ENCODE measurements at regions not wholly inside any gene's neighbourhood (a gene's known extent, or its start where the extent isn't known, plus 50 kb on each side); places are given as distances from the start of the nearest gene placed in this dataset.

DNA sequence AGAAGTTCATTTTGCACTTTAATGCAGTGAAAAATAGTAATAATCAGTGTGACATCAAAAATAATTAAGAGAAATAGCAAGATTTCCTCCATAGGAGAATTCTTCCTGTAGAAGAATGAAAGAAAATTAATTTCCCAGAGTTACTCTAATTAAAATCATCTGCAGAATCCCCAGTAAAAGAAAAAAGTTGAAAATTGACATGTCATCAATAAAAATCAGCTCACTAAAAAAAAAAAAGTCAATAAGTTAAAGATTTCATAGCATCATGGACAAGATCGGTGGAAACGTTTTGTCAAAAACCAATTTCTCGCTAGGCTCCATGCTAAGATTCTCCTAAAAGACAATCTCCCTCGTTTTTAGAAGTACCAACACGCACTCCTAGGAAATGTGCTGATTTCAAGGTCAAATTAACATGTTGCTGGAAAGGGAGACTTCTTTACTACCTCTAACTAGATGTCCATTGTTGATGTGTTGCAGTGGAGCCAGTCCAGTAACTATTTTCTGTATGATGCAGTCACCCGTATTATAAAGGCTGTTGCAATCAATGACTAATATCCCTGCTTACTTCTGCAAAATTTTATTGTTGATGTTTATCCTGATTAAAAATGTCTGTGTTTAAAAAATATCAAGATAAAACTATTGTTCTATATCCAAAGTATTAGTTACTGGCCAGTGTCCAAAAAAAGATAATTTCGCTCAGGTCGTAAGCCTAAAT is 591.9 kb upstream of the MGMT start:
- TF ChIP-seq, protein P1, sequence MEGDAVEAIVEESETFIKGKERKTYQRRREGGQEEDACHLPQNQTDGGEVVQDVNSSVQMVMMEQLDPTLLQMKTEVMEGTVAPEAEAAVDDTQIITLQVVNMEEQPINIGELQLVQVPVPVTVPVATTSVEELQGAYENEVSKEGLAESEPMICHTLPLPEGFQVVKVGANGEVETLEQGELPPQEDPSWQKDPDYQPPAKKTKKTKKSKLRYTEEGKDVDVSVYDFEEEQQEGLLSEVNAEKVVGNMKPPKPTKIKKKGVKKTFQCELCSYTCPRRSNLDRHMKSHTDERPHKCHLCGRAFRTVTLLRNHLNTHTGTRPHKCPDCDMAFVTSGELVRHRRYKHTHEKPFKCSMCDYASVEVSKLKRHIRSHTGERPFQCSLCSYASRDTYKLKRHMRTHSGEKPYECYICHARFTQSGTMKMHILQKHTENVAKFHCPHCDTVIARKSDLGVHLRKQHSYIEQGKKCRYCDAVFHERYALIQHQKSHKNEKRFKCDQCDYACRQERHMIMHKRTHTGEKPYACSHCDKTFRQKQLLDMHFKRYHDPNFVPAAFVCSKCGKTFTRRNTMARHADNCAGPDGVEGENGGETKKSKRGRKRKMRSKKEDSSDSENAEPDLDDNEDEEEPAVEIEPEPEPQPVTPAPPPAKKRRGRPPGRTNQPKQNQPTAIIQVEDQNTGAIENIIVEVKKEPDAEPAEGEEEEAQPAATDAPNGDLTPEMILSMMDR (conservative IDR thresholded peaks at IDR 0.05; ENCODE audit: low read depth, low read length), result no peak
- no peak for DNase-seq (ENCODE audit: low read depth)

DNA sequence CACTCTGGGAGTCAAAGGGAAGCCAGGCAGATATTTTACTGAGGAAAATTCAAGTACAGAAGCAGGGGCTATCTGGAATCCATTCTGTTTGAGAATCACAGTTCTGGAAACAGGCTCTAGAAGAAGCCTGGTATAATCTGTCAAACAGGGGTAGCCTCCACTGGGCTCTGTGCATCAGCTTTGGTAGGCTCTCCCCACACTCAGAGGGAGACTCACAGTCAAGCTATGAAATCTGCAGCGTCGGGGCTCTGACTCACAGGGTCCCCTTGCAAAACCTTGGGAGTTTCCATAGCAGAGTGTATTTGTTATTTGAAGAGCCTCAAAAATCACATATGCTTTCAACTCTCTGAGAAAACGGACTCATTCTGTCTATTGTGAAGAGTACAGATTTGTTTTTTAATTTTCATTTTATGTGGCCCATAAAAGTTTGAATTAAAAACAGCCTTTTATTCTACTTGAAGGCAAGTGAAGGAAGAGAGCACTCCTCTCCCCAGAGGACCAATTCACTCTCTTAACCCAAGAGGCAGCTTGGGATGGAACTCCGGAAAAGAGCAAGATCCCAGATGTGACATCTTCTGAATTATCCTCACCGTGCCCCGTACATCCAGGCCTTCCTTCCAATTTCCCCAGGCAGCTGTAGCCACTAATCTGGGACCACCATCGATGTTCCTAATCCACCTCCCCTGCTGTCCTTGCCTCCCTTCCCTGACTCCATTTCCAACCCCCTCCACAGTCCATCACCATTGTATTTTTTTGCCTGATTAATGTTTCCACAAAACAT is 590.9 kb upstream of the MGMT start:
- H3K4me3 ChIP-seq (ENCODE audit: low read length), result no peak overlapping the region
- no peak for DNase-seq (ENCODE audit: low read depth)
- TF ChIP-seq, protein P1 (conservative IDR thresholded peaks at IDR 0.05; ENCODE audit: low read depth, low read length), result no peak

More for the DNA sequence above, 591.9 kb upstream of the MGMT start:
- no peak overlapping the region for H3K4me3 ChIP-seq (ENCODE audit: low read length)

DNA sequence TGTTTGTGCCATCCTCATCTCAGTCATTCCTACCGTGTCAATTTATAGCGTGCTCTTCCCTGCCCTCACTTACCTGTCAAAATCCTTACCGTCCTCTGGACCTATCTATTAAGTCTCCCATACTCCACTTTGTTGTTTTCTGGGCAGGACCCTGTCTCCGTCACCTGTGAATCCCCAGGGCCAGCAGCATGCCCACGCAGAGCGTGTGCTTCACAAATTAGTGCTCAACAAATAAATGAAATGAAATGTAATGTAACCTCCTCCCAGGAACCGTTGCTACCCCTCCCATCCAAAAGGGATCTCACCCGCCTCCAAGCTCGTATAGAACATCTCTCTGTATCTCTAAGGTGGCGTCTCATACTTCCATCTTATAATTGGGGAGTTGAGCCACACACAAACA is 589.9 kb upstream of the MGMT start:
- no peak for DNase-seq (ENCODE audit: low read depth)
- TF ChIP-seq, protein P1 (conservative IDR thresholded peaks at IDR 0.05; ENCODE audit: low read depth, low read length), result no peak
- H3K4me3 ChIP-seq (ENCODE audit: low read length), result no peak overlapping the region

DNA sequence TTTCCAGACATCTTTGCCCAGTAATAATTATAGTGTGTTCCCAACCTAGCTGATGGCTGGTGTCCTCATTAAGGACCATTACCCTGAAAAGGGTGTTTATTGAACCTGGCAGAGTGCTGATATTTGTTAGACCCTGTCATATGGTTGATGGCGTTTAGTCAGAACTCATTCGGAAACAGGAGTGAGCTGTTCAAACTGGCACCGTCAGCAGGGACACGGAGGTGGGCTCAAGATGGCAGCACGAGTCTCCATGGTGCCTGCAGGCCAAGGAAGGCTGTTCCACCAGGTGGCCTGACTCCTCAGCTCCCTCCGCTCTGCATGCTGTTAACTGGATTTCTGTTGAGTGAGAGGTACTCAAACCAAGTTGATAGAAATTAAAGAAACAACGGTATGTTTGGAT is 589.1 kb upstream of the MGMT start:
- no peak for DNase-seq (ENCODE audit: low read depth)
- no peak overlapping the region for H3K4me3 ChIP-seq (ENCODE audit: low read length)
- TF ChIP-seq, protein P1 (conservative IDR thresholded peaks at IDR 0.05; ENCODE audit: low read depth, low read length), result no peak

DNA sequence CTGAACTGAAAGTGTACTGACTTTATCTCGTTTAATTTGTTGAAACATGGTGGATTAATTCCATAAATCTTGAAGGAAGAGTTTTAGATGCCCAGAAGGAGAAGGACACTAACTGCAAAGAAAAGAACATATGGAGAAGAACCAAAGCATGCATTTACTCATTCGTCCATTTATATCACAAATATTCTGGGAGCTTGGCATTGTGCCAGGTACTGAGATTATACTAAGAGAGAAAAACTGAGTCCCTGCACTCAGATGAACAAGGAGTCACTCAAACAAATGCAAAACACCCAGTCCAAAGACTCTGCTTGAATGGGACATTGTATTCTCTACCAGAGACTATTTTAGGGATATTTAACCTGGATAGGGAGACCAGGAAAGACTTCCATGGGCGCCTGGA is 588.0 kb upstream of the MGMT start:
- H3K4me3 ChIP-seq (ENCODE audit: low read length), result no peak overlapping the region
- DNase-seq (ENCODE audit: low read depth), result no peak
- TF ChIP-seq, protein P1 (conservative IDR thresholded peaks at IDR 0.05; ENCODE audit: low read depth, low read length), result no peak

DNA sequence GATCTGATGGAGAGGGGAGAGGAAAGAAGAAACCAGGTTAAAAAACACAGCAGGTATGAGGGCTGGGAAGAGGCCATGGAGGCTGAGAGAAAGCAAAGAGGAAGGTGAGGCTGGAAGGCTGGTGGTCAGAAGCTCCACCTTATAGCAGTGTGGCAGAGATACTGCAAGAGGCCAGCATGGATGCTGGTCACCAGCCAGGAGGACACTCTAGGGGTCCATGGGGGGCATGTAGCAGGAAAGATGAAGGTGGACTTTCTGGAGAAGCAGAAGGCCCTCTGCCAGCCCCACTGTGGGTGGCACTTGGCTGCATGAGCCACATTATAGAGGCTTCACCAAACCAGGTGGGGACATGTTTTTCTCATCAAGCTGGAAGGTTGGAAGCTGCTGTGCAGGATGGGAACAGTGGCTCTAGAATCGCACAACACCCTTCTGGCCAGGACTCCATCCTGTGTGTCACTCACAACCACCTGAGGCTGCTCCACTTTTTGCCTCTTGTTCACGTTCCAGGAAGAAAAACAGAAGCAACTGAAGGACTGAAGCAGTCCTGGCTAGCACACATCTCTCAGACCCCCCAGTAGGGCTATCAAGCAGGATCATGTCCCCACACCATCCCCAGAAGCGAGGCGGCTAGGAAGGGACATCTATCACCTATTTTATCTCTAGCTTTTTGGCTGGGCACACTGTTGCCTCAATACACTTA is 587.5 kb upstream of the MGMT start:
- TF ChIP-seq, protein P1 (conservative IDR thresholded peaks at IDR 0.05; ENCODE audit: low read depth, low read length), result no peak
- DNase-seq (ENCODE audit: low read depth), result no peak
- H3K4me3 ChIP-seq (ENCODE audit: low read length), result no peak overlapping the region
